Pons (tissue), 1 donor: ENCODE measurements at regions not wholly inside any gene's neighbourhood (a gene's known extent, or its start where the extent isn't known, plus 50 kb on each side); places are given as distances from the start of the nearest gene placed in this dataset.

Source experiments
- DNase-seq: peaks from one replicate; pipeline ENCODE4 v3.0.0-alpha.2; 2016; ENCODE audit warnings: low spot score

GRCh38 chr3:181660337-181660736, 51.4 kb upstream of the SOX2 start:
- DNase-seq = peak; percentile 50

- DNase-seq = no peak
Measured at GRCh38 chr3:181637456-181637855, 74.3 kb upstream of the SOX2 start.

- DNase-seq = no peak
Measured at GRCh38 chr3:181637056-181637455, 74.7 kb upstream of the SOX2 start.

- DNase-seq = no peak
Measured at GRCh38 chr3:181635141-181635540, 76.6 kb upstream of the SOX2 start.

- DNase-seq = no peak
Measured at GRCh38 chr3:181633556-181633955, 78.2 kb upstream of the SOX2 start.

- DNase-seq = no peak
Measured at GRCh38 chr3:181631901-181632300, 79.8 kb upstream of the SOX2 start.

GRCh38 chr3:181630853-181631252, 80.9 kb upstream of the SOX2 start:
- peak; percentile 56 for DNase-seq

GRCh38 chr3:181629711-181630110, 82.0 kb upstream of the SOX2 start:
- DNase-seq = peak; percentile 84

- DNase-seq = peak; percentile 61
Measured at GRCh38 chr3:181629029-181629428, 82.7 kb upstream of the SOX2 start.

GRCh38 chr3:181628384-181628783, 83.3 kb upstream of the SOX2 start:
- DNase-seq = no peak

- no peak for DNase-seq
Measured at GRCh38 chr3:181626036-181626435, 85.7 kb upstream of the SOX2 start.

- peak; percentile 75 for DNase-seq
Measured at GRCh38 chr3:181623924-181624694, 87.6 kb upstream of the SOX2 start.

GRCh38 chr3:181622365-181622764, 89.4 kb upstream of the SOX2 start:
- peak; percentile 45 for DNase-seq

GRCh38 chr3:181619897-181620296, 91.8 kb upstream of the SOX2 start:
- peak; percentile 56 for DNase-seq

GRCh38 chr3:181618260-181618659, 93.5 kb upstream of the SOX2 start:
- peak; percentile 92 for DNase-seq

- peak; percentile 77 for DNase-seq
Measured at GRCh38 chr3:181616088-181617070, 95.3 kb upstream of the SOX2 start.

GRCh38 chr3:181615666-181616065, 96.1 kb upstream of the SOX2 start:
- peak; percentile 63 for DNase-seq

- DNase-seq = peak; percentile 55
Measured at GRCh38 chr3:181614878-181615277, 96.8 kb upstream of the SOX2 start.

- peak; percentile 75 for DNase-seq
Measured at GRCh38 chr3:181613813-181614212, 97.9 kb upstream of the SOX2 start.

GRCh38 chr3:181613191-181613590, 98.5 kb upstream of the SOX2 start:
- DNase-seq = no peak

- DNase-seq = peak; percentile 63
Measured at GRCh38 chr3:181610973-181611265, 100.8 kb upstream of the SOX2 start.

GRCh38 chr3:181610083-181610972, 101.4 kb upstream of the SOX2 start:
- DNase-seq = peak; percentile 73
